ENCODE measurements at regions not wholly inside any gene's neighbourhood (a gene's known extent, or its start where the extent isn't known, plus 50 kb on each side); places are given as distances from the start of the nearest gene placed in this dataset.

GRCh38 chr12:75900781-75901254, 130.8 kb downstream of the PHLDA1 start:
- Histone ChIP-seq H3K27ac (no peak overlapping the region), H3K4me3 (replicated peaks in 1 of 3) (no peak overlapping the region), H3K27me3 (no peaks in the 10 kb centered on the region), H3K4me1 (no peaks in the 10 kb centered on the region), H3K9me3 (no peaks in the 10 kb centered on the region), H3K36me3 (no peaks in the 10 kb centered on the region)
- WGBS, 2 donors: 81 to 83% methylated on average over 11 of the region's 11 CpGs
- no peak for DNase-seq
- no peak for TF ChIP-seq CTCF (IDR thresholded peaks at IDR 0.05)
- no peak for TF ChIP-seq POLR2A (IDR thresholded peaks at IDR 0.05)
- intact Hi-C loops (cut with DNase I): no loop called here

GRCh38 chr12:75900226-75900625, 131.3 kb downstream of the PHLDA1 start:
- WGBS, 2 donors: 83 to 85% methylated on average over 5 of the region's 5 CpGs
- Histone ChIP-seq H3K27me3 (no peaks in the 10 kb centered on the region), H3K9me3 (no peaks in the 10 kb centered on the region), H3K27ac (no peak overlapping the region), H3K4me1 (peaks cover 0 to 2% of the 10 kb centered on the region in 2 donors), H3K4me3 (replicated peaks in 1 of 3) (no peak overlapping the region), H3K36me3 (no peaks in the 10 kb centered on the region)
- no peak for TF ChIP-seq POLR2A (IDR thresholded peaks at IDR 0.05)
- TF ChIP-seq CTCF (IDR thresholded peaks at IDR 0.05): no peak
- no peak for DNase-seq
- intact Hi-C loops (cut with DNase I): no loop called here

GRCh38 chr12:75894965-75895754, 136.4 kb downstream of the PHLDA1 start:
- TF ChIP-seq CTCF (IDR thresholded peaks at IDR 0.05) (no peak), POLR2A (IDR thresholded peaks at IDR 0.05) (no peak)

GRCh38 chr12:75893765-75894164, 137.8 kb downstream of the PHLDA1 start:
- 96 to 98% methylated on average over 3 of the region's 3 CpGs for WGBS, 2 donors

More at GRCh38 chr12:75894965-75895754, 136.4 kb downstream of the PHLDA1 start:
- H3K27ac ChIP-seq: no peak overlapping the region
- intact Hi-C loops (cut with DNase I): no loop called here
- H3K4me3 ChIP-seq (replicated peaks in 1 of 3): no peak overlapping the region
- H3K4me1 ChIP-seq: peaks cover 4 to 15% of the 10 kb centered on the region in 2 donors
- WGBS, 2 donors: 83 to 86% methylated on average over 4 of the region's 4 CpGs
- no peaks in the 10 kb centered on the region for H3K27me3 ChIP-seq
- no peak for DNase-seq
- no peaks in the 10 kb centered on the region for H3K9me3 ChIP-seq
- no peaks in the 10 kb centered on the region for H3K36me3 ChIP-seq

More at GRCh38 chr12:75893765-75894164, 137.8 kb downstream of the PHLDA1 start:
- H3K4me1 ChIP-seq: peaks cover 4 to 24% of the 10 kb centered on the region in 2 donors
- H3K27ac ChIP-seq: no peak overlapping the region
- TF ChIP-seq CTCF (IDR thresholded peaks at IDR 0.05) (no peak), POLR2A (IDR thresholded peaks at IDR 0.05) (no peak)
- H3K4me3 ChIP-seq (replicated peaks in 1 of 3): no peak overlapping the region
- intact Hi-C loops (cut with DNase I): no loop called here
- H3K36me3 ChIP-seq: no peaks in the 10 kb centered on the region
- H3K27me3 ChIP-seq: no peaks in the 10 kb centered on the region
- DNase-seq: no peak
- H3K9me3 ChIP-seq: no peaks in the 10 kb centered on the region

All from thyroid gland (tissue), 4 donors.